HG02759 (cell line): ENCODE measurements at regions not wholly inside any gene's neighbourhood (a gene's known extent, or its start where the extent isn't known, plus 50 kb on each side); places are given as distances from the start of the nearest gene placed in this dataset.
"Not testable (repeated sequence)": the region's sequence is repeated elsewhere in the genome, so short reads cannot be mapped to it uniquely, and the experiment has no call there.

Experiments
- ATAC-seq: cut with Tn5 transposase; IDR thresholded peaks from one replicate; pipeline ENCODE4 v1.9.1; 2021; ENCODE audit warnings: mild to moderate bottlenecking, moderate library complexity; ENCODE audit not compliant: unreplicated experiment

GRCh38 chr1:234785471-234785919 lies 175.5 kb upstream of the IRF2BP2 start:
- not testable (repeated sequence) for ATAC-seq

DNA sequence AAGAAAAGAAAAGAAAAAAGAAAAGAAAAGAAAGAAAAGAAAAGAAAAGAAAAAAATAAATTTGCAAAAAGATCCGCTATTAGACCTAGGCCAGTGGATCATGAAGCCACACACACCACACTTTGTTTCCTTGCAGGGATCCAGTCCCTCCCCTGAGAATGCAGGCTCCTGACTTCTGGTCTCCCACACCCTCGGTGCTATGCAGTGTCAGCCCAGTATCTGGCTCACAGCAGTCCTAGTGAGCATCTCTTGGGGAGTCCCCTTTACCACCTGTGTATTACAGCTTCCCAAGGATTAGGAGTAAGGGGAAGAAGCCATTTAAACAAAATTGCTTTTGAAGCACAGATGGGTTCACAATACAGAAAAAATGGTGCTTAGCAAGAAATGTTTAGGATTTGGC lies 174.1 kb upstream of the IRF2BP2 start:
- ATAC-seq: not testable (repeated sequence)

DNA sequence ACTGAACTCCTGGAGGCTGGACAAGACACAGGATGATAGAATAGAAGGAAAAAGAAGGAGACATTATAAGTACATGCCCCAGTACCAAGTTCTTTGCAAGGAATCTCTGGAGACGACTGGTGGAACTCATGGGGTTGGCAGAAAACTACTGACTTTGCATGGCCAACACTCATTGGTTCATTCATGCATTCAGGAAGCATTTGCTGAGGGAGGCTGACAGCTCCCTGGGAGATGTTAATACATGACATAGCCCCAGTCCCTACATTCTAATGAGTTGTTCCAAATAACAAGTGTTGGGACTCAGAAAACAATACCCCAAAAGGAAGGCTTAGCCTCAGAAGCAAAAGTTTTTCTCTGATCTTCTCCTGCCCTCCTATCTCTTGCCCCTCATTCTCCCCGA lies 172.8 kb upstream of the IRF2BP2 start:
- no peak for ATAC-seq

GRCh38 chr1:234782105-234782751 lies 172.2 kb upstream of the IRF2BP2 start:
- no peak for ATAC-seq

DNA sequence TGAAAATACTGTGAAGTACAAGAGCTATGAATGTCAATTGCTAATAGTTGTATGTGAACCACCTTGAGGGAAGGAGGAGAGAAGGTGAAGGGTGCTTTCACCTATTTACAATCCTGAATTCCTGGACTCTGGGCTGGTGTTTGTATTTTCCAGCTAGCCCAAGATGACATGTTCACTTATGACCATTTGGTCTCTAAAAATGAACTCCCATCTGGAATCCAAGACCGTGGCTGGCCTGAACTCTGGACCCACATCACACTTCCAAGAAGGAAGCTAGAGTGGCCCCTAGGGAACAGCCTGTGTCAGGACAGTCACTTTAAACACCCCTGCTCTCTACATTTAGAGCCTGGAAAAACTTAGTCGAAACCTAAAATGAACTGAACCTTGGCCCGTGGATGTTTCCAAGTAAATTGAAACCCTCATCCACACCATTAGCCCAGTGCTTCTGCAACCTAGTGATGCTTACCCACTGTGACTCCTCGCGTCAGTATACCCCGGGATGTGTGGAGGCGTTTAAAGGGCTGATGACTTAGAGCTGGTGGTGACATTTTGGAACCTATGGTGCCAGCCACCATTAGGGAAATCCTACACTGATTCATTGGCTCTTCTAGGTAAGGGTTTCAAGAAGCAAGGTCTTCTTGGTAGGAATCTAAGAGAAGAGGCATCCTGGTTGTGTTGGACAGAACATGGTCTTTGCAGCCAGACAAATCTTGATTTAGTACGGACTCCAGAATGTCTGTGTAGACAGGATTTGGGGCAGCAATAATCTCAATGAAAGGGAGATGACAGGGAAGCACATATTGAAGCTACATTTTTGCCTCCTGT lies 171.5 kb upstream of the IRF2BP2 start:
- ATAC-seq: no peak

- no peak for ATAC-seq
Observed at GRCh38 chr1:234780531-234781162, 170.7 kb upstream of the IRF2BP2 start.

DNA sequence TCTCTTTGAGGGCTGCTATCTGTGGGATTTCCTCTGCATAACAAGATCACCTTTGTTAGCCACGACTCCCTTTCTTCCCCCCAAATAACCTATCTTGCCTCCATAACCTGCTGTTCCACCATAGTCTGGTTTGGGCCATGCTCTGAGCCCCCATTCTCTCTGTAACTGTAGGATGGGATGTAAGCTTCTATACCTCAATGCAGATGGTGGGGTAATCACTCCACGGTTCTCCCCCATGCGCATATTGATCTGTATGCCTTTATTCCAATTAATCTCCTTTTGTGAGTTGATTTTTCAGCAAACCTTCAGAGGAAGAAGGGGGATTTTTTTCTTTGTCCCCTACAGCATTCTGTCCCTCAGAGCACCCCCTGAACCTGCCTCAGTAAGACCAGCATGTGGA lies 170.1 kb upstream of the IRF2BP2 start:
- ATAC-seq: no peak

GRCh38 chr1:234779600-234779999 lies 169.6 kb upstream of the IRF2BP2 start:
- not testable (repeated sequence) for ATAC-seq

GRCh38 chr1:234779160-234779538 lies 169.2 kb upstream of the IRF2BP2 start:
- ATAC-seq: no peak

GRCh38 chr1:234778221-234779159 lies 168.5 kb upstream of the IRF2BP2 start:
- ATAC-seq: no peak

GRCh38 chr1:234777856-234778220 lies 167.9 kb upstream of the IRF2BP2 start:
- no peak for ATAC-seq

GRCh38 chr1:234776876-234777855 lies 167.2 kb upstream of the IRF2BP2 start:
- ATAC-seq: no peak

DNA sequence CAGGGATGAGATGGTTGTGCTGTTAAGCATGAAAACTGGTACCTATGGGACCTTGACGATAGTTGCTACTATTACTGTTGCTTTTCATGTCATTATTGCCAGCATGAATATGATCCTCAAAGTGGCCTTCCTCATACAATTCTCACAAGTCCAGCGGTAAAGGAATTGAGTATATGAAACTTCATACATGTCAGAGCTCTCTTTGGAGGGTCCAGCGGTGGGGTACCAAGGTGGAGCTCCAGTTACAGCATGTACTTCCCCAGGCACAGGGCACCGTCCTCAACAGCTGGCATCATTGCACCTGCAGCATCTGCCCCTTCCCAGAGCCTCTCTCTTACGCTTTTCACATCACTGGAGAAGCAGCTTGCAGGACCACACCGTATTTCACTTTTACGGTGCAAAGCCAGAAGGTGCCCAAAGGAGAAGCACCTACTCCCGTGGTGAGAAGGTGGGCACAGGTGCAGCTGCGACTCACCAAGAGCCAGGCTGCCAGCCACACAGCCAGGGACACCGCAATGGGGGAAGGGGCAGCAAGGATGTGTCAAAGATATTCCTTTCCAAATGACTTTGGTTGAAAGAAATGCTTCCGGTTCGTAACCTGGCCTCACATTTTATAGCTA lies 166.4 kb upstream of the IRF2BP2 start:
- no peak for ATAC-seq

GRCh38 chr1:234775477-234776246 lies 165.7 kb upstream of the IRF2BP2 start:
- no peak for ATAC-seq

DNA sequence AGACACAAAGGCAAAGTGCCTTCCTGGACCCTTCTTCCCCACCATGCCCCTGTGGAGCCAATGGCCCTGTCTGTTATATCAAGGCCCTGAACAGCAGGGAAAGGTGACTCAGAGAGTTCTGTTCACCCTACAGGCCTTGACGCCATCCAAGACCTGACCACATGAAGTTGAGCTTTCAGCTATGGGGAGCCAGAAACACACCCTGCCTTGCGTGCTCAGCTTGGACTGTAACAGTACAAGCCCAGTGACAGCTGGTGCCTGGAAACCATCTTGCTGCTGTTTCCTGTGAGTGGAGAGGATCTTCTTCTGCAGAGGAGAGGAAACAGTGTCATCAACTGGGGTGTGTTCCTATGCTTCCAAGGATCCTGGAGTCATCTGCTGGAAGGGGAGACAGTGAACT lies 165.0 kb upstream of the IRF2BP2 start:
- no peak for ATAC-seq

GRCh38 chr1:234773936-234774677 lies 164.1 kb upstream of the IRF2BP2 start:
- ATAC-seq: no peak

DNA sequence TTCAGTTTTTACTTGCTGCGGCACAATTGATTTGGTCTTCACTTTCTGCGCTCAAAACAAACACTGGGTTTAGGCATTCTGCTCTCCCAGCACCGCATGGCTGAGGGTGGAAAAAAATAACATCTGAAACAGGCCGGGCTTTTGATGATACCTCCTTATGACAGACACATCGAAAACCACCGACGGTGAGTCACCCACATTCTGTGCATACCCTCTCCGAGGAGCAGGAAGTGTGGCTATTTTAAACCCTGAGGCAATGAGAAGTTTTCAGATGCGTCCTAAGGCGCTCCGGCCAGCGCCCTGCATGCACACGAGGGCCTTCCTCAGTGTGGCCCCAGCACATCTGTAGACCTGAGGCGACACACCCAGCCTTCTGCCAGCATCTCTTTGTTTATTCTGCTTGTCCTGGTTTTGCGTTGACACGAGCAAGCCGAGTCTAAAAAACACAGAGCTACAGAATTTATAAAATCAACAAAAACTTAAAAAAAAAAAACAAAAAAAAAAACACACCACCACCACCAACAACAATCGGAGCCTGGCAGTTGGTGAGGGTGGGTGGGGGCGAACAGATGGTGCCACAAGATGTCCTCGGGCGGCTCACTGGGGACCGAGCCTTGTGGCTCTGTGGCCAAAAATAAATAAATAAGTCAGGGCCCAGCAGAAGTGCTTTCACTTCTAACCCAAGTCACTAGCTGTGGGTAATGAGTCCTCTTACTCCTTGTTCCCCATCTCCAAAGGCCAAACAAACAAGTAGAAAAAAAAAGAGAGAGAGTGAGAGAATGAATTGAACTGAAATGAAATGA lies 162.6 kb upstream of the IRF2BP2 start:
- peak; percentile 87 for ATAC-seq
